ENCODE measurements at regions not wholly inside any gene's neighbourhood (a gene's known extent, or its start where the extent isn't known, plus 50 kb on each side); places are given as distances from the start of the nearest gene placed in this dataset.

- TF ChIP-seq, protein P1, sequence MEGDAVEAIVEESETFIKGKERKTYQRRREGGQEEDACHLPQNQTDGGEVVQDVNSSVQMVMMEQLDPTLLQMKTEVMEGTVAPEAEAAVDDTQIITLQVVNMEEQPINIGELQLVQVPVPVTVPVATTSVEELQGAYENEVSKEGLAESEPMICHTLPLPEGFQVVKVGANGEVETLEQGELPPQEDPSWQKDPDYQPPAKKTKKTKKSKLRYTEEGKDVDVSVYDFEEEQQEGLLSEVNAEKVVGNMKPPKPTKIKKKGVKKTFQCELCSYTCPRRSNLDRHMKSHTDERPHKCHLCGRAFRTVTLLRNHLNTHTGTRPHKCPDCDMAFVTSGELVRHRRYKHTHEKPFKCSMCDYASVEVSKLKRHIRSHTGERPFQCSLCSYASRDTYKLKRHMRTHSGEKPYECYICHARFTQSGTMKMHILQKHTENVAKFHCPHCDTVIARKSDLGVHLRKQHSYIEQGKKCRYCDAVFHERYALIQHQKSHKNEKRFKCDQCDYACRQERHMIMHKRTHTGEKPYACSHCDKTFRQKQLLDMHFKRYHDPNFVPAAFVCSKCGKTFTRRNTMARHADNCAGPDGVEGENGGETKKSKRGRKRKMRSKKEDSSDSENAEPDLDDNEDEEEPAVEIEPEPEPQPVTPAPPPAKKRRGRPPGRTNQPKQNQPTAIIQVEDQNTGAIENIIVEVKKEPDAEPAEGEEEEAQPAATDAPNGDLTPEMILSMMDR (IDR thresholded peaks at IDR 0.05) = no peak
- TF ChIP-seq POLR2A (IDR thresholded peaks at IDR 0.05) (no peak), POLR2AphosphoS5 (IDR thresholded peaks at IDR 0.05) (no peak)
Measured at GRCh38 chr2:52312486-52312885, 1280.6 kb upstream of the NRXN1 start.
